ENCODE measurements at regions not wholly inside any gene's neighbourhood (a gene's known extent, or its start where the extent isn't known, plus 50 kb on each side); places are given as distances from the start of the nearest gene placed in this dataset.
"Not testable (repeated sequence)": the region's sequence is repeated elsewhere in the genome, so short reads cannot be mapped to it uniquely, and the experiment has no call there.

DNA sequence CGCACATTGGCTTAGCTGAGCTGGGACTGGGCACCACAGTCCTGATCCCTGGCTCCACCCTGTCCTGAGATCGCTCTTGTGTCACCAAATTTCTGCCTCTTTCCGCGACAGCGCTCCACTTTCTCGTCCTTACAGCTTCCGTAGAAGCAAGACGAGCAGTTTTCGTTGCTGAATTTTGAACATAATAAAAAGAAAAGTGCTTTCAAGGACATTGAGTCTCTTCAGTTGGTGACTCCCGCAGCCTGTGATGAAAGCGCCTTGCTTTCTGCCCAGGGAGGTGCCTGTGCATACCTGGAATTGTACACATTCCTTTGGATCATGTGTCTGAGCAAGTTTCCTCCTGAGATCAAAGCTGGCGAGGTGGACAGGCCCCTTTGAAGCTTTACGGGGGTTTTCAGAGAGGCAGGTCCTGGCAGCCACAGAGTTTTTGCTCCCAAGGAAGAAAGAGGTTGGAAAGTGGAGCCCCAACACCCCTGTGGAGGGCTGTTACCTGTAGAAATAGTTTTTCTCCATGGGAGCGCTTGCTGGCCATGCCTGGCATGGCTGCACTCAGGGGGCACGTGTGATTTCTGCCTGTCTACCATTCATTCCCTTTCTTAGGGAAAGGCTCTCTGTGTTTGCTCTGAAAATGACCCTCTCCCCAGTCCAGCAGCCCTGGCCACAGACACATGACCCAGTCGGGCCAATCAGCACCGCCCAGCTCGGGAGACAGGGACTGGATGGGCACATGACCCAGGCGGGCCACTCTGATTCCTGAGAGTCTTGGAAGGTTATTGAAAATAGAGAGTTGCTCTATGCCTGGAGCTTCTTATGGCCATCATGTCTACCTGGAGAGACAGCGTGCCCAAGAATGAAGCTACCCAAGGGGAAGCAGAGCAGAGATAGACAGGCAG, 115.6 kb upstream of the OTOS start:
- DNase-seq (ENCODE audit: low spot score): no peak

DNA sequence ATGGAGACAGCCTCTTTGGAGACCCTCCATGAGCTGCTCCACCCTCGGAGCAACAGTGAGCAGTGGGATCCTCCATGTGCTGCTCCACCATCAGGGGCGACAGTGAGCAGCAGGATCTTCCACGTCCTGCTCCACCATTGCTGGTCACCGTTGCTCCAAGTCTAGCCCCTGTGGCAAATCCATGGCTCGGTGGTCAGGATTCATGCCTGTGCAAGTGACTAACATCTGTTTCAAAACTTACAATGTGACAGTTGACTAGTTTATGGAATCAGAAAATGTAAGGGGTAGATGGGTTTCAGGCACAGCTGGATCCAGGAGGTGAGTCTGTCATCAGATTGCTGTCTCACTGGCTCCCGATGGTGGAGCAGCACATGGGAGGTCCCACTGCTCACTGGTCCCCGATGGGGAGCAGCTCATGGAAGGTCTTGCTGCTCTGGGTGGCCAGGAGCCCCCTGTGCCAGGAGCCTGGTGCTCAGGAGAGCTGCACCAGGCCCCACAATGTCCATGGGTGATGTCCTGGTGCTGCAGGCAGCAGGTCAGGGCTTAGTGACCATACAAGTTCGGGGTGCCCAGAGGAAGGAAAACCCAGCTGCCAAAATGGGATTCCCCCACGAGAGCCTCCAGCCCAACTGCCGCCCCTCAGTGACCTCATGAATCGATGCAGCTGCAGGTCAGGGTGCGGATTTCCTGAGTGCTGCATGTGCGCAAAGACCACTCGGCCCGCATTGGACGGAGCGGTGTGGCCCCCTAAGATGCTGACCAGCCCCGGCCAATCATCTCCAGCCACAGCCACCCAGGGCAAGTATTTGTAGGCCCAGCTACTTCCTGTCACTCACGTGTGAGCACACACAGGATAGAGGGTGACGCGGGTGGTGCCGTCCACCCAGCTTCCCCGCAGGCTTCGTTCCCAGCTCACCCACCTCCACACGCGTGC, 116.5 kb upstream of the OTOS start:
- DNase-seq (ENCODE audit: low spot score): no peak

DNA sequence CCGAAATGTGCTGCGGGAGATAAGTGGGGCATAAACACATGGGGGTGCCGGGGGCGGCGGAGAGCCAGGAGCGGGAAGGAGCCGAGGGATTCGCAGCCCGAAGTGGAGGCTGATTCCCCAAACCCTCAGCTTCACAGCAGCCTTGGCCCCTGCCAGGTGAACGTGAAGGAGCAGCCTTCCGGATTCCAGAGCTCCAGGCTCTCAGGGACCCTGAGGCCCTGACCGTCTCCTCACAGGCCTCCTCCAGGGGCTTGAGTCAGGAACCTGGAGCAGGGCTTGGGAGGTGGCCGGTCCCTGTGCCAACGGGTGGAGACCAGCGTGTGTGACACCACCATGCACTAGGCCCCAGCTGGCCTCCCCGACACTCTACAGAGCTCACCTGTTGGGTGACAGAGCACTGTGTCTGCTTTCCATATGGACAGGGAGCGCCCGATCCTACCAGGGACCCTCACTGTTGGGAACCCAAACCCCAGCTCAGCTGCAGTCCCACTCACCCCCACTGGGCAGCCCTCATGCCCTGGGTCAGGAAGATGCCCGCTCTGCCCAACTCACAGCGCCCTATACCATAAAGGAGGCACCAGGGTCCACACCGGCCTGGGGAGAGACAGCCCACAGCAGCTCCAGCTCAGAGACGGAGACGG, 117.6 kb upstream of the OTOS start:
- no peak for DNase-seq (ENCODE audit: low spot score)

DNA sequence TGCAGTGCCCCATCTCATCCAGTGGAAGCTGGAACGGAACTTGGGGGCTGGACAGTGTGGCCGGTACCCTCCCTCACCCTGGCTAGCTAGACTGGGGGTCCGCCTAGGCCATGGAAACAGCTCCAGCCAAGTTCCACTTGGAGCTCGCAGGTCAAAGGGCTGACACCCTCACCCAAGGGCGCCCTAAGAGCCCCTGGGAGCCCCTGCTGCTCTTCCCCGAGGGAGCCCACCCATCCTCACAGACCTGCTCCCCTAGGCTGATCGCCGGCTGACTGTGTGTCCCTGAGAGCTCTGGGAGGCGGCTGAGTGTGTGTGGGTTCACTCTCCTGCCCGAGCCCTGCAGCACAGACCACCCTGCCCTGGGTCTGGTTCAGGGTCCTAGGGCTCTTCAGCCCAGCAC, 118.2 kb upstream of the OTOS start:
- DNase-seq (ENCODE audit: low spot score): no peak

DNA sequence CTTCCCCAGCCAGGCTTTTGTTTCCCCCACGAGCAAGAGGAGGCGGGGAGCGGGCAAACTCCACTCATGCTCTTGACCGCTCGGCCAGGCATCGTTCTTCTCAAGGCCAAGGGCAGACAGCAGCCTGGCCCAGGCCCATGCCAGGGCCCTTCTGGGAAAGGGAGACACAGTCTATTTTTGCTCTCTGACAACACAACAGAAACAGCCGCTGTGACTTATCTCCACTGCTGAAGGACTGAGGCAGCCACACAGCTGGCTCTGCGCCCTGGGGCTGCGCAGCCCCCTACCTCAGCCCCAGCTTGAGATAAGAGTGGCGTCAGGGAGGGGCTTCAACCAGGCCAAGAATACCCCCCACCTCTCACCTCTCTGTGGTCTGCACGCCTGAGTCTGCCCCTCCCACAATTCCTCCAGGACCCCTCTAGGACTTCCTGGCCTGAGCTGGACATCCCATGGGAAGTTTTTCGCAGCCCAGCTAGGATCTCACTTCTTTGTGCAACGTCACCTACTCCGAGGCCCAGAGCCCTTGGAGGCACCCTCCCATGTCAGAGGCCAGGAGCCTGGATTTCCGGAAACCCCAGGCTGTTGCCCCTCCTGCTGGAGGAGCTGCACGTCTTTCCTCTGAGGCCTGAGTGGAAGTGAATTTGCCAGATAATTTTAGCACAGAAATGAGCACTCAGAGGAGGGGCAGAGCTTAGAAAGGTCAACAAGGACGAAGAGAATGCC, 118.9 kb upstream of the OTOS start:
- DNase-seq (ENCODE audit: low spot score): no peak

DNA sequence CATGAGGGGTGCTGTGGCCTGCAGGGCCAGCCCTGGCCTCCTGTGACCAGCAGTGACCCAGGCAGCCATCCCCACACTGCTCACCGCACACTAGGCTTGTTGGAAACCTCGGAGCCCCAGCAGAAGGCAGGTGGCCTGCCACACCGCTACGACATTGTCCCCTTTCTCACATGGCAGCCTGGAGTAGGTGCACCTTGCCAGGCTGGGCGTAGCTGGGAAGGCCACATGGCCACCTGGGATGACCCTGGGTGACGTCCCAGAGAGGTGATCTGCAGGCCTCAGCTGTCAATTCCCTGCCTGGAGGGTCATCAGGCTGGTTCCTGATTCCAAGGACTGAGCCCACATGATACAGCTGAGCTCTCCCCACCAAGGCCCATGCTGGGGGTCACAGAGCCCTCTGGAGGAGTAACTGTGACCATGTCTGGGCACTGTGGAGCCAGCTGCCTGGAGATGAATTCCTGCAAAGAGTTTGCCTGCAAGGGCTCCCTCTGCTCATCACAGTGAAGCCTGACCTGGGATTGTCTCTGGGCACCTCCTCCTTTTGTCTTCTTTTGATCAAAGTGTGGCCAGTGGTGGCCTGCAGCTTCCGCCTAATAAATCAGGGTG, 119.6 kb upstream of the OTOS start:
- DNase-seq (ENCODE audit: low spot score): no peak

DNA sequence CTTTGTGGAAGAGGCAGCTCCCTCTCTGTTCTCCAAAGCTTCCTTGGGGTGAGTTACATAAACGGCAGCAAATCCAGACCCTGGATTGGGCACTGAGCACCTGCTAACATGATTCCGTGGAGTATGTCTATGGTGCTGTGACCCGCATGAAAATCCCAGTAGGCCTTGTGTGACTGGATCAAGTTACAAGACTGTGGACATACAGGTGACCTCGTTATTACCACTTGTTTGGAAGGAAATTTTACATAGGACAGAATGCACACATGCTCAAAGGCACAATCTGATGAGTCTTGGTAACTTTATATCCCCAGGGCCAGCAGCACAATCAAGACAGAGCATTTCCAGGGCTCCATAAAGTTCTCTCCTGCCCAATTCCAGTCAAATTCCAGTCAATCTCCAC, 120.2 kb upstream of the OTOS start:
- no peak for DNase-seq (ENCODE audit: low spot score)

DNA sequence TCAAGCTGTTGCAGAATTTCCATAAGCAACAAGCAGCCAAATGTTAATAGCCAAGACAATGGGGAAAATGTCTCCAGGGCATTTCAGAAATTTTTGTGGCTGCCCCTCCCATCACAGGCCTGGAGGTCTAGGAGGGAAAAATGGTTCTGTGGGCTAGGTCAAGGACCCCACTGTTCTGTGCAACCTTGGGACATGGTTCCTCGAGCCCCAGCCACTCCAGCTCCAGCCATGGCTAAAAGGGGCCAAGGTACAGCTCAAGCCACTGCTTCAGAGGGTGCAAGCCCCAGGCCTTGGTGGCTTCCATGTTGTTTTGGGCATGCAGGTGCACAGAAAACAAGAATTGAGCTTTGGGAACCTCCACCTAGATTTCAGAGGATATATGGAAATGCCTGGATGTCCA, 122.1 kb upstream of the OTOS start:
- DNase-seq (ENCODE audit: low spot score): not testable (repeated sequence)

DNA sequence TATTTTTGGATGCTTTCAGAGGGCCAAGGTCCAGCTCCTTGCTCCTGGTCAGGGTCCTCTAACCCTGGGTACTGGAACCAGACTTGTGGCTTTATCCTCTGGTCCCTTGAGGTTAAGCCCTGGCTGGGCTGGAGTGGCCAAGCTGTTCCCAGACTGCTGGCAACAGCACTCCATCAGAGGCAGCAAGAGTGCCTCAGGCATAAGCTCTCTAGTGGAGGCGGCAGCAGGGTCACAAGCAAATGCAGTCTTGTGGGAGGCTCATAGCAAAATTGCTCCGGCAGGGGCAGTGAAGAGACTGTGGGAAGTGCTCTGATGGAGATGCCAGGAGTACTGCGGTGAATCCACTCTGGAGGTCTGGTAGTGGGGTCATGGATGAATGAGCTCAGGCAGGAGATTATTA, 128.9 kb upstream of the OTOS start:
- DNase-seq (ENCODE audit: low spot score): no peak

DNA sequence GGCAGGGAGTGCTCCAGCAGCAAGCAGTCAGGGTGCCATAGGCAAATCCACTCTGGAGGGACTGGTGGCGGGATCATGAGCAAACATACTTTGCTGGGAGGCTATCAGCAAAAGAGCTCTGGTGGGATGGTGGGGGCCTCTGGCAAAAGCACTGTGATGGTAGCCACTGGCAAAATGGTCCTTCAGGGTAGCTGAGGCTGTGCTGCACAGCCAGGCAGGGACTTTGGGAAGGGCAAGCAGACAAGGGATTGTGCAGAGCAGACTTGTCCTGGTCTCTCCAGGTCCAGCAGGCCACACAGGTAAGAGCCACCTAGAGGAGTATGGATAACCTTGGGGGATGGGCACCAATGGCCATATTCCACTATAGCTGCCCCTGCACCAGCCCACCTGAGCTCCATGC, 129.4 kb upstream of the OTOS start:
- no peak for DNase-seq (ENCODE audit: low spot score)

DNA sequence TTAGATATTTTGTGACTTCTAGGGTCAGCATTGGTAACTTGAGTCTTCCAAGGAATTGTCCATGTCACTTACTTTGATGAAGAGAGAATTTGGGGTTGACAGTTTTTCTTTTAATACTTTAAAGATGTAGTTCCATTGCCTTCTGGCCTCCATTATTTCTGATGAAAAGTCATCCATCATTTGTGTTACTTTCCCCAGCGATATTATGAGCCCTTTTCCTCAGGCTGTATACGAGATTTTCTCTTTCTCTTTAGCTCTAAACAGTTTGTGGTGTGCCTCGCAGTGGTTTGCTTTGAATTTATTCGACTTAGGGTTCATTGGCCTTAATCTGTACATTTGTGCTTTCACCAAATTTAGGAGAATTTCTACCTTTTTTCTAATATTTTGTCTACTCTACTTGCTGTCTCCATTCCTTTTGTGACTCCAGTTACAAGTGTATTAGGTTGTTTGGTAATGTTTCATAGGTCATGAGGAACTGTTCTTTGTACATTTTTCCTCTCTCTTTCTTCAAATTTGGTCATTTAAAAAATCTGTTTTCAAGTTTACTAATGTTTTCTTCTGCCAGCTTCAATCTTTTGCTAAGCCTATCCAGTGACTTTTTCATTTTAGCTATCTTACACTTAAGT, 131.4 kb upstream of the OTOS start:
- no peak for DNase-seq (ENCODE audit: low spot score)

DNA sequence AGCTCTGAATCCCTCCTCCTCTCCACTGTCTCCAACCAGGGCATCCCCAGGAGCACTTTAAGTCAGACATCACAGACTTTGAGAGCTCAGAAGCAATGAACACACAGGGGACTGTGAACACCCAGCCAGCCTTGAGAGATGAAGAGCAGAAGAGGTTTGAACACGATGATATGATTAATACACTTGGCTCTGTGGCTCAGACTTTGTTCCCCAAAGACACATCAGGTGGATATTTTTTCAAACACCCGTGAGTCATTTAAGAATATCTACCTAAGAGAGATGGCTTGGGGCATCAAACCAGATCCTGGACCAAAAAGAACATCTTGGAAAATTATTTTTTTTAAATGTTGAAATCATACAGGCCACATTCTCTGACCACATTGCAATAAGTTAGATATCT, 134.9 kb upstream of the OTOS start:
- no peak for DNase-seq (ENCODE audit: low spot score)

DNA sequence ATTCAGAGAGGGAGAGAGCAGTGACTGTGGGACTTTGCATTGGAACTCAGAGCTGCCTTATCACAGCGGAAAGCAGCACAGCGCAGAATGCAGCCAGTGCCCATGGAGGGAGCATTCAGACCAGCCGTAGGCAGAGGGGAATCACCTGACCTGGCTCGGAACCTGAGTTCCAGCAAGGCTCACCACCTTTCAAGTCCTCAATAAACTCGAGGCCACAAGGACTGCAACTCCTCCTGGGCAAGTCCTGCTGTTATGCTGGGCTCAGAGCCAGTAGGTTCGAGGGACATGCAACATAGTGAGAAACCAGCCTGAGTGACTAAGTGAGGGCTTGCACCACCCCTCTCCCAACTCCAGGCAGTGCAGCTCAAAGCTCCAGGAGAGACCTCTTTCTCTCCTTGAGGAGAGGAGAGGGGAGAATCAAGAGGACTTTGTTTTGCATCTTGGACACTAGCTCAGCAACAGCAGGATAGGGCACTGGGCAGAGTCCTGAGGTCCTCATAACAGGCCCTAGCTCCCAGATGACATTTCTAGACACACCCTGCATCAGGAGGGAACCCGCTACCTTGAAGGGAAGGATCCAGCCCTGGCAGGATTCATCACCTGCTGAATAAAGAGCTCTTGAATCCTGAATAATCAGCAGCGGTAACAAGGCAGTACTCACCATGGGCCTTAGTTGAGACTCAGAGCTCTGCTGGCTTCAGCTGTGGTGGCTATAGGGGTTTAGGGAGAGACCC, 136.8 kb upstream of the OTOS start:
- DNase-seq (ENCODE audit: low spot score): no peak

DNA sequence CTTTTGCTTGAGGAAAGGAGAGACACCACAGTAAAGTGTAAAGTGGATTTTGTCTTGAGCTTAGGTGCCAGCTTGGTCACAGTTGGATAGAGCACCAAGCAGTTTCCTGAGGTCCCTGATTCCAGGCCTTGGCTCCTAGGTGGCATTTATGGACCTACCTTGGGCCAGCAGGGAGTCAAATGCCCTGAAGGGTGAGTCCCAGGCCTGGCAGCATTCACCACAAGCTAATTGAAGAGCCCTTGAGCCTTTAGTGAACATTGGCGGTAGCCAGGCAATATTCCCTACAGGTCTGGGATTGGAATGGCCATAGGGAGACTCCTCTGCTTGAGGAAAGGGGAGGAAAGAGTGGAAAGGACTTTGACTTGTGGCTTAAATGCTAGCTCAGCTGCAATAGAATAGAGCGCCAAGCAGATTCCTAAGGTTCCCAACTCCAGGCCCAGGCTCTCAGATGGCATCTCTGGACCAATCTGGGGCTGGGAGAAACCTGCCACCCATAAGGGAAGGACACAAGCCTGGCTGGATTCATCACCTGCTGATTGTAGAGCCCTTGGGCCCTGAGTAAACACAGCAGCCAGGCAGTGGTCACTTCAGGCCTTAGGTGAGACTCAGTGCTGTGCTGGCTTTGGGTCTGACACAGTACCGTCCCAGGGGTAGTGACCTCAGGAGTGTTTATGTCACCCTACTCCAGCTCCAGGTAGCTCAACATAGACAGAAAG, 137.5 kb upstream of the OTOS start:
- no peak for DNase-seq (ENCODE audit: low spot score)

DNA sequence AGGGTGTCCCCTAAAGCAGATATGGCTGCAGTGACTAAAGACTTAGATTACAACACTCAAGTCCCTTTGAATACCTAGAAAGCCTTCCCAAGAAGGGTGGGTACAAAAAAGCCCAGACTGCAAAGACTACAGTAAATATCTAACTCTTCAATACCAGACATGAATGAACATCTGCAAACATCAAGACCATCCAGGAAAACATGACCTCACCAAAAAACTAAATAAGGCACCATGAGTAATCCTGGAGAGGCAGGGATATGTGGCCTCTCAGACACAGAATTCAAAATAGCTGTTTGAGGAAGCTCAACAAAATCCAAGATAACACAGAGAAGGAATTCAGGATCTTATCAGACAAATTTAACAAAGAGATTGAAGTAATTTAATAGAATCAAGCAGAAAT, 138.2 kb upstream of the OTOS start:
- DNase-seq (ENCODE audit: low spot score): no peak

DNA sequence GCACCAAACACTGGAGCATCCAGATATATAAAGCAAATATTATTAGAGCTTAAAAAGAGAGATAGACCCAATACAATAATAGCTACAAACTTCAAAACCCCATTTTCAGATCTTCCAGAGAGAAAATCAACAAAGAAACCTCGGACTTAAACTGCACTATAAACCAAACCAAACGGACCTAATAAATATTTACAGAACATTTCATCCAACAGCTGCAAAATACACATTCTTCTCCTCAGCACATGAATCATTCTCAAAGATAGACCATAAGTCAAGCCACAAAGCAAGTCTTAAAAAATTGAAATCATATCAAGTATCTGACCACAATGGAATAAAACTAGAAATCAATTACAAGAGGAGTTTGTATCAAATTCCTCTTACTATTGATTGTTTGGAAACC, 140.2 kb upstream of the OTOS start:
- no peak for DNase-seq (ENCODE audit: low spot score)

DNA sequence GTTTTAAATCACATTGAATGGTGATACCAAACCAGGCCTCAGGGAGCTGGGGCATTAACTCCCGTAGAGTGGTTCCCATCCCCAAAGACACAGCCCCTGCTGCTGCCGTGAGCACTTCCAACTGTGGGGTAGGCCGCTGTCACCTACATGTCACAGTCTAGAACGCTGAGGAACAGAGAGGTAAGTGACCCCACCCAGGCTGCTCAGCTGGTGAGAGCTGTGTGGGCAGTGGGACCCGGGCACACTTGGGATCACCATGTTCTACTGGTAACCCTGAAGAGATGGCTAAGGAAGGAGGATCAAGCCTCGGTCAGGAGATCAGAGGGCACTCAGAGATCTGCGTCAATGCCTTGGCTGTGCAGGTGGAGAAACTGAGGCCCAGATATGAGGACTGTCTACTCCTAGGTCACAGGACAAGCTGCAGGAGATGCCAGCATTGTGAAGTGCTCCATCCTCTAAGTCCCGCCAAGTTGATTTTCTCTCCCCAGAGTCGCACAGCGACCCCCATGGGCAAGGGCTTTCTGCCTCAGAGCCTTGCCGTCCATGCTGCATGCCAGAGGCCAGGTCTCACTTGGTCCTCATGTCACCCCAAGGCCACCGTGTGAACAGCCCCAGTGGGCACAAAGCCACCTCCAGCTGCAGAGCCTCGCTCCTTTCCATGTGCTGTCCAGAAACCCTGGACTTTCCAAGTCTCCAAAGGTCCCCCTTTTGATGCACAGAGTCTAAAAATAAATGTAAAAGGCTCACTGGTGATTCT, 144.2 kb upstream of the OTOS start:
- DNase-seq (ENCODE audit: low spot score): no peak

DNA sequence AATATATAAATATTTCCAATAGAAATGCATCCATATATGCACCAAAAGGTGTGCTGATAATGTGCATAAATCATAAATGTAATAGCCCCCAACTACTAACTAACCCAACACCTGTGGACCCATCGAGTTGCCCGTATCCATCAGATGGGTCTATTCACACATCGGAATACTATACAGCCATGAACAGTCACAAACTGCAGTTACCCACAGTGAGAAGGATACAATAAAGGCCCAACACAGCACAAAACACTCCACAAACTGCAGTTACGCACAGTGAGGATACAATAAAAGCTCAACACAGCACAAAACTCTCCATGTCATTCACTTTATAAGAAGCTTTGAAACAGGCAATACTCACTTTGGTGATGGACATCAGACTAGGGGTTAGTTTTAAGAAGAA, 145.3 kb upstream of the OTOS start:
- DNase-seq (ENCODE audit: low spot score): no peak

DNA sequence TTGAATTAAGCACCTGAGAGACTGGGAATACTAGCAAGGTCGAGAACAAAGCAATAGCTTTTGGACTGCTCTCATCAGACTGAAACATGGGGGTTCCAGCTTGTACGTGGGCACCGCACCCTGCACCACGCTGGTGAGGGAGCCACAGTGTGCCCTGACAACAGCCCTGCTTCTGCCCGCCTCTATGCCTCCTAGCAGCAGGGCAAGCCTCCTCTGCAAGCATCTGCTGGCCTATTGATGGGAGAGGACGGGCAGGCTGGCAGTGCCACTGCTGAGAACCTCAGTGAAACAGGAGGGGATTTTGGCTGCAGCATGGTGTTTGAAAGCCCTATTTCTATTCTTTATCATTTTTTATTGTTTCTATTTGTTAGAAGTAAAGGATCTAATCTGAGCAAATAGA, 146.1 kb upstream of the OTOS start:
- no peak for DNase-seq (ENCODE audit: low spot score)

Measured in HuH-7 (cell line).